ENCODE measurements at regions not wholly inside any gene's neighbourhood (a gene's known extent, or its start where the extent isn't known, plus 50 kb on each side); places are given as distances from the start of the nearest gene placed in this dataset.

GRCh38 chr2:180559771-180560170, 420.6 kb upstream of the UBE2E3 start:
- H3K9ac ChIP-seq (ENCODE audit: low read length) = no peak overlapping the region
- H3K4me2 ChIP-seq (ENCODE audit: low read depth, low read length) = no peak overlapping the region
- DNase-seq = no peak
- H3F3A ChIP-seq (ENCODE audit: insufficient read depth, low read length) = no peaks in the 10 kb centered on the region
- no peaks in the 10 kb centered on the region for H3K79me2 ChIP-seq (ENCODE audit: low read length)
- no peak overlapping the region for H3K4me3 ChIP-seq (ENCODE audit: low read length)
- H3K9me2 ChIP-seq (replicated peaks; ENCODE audit: insufficient read depth, low read length) = no peaks in the 10 kb centered on the region
- no peak overlapping the region for H3K27ac ChIP-seq (ENCODE audit: low read length)
- no peak overlapping the region for H2AFZ ChIP-seq (ENCODE audit: low read length)
- no peaks in the 10 kb centered on the region for H3K4me1 ChIP-seq (ENCODE audit: low read length)
- no peaks in the 10 kb centered on the region for H3K36me3 ChIP-seq (replicated peaks; ENCODE audit: insufficient read depth, low read length)
- no peaks in the 10 kb centered on the region for H4K20me1 ChIP-seq (ENCODE audit: insufficient read depth, low read length)
- no peak for TF ChIP-seq EZH2phosphoT487 (IDR thresholded peaks at IDR 0.05; ENCODE audit: low read length)
- no peak for TF ChIP-seq EZH2 (optimal IDR thresholded peaks at IDR 0.05; ENCODE audit: low read depth, low read length)
- TF ChIP-seq CTCF (IDR thresholded peaks at IDR 0.05; ENCODE audit: low read length) = no peak
- H3K27me3 ChIP-seq (replicated peaks; ENCODE audit: insufficient read depth, low read length) = no peaks in the 10 kb centered on the region
- H3K9me3 ChIP-seq (replicated peaks; ENCODE audit: insufficient read depth, low read length) = no peaks in the 10 kb centered on the region

GRCh38 chr2:180559038-180559437, 421.4 kb upstream of the UBE2E3 start:
- TF ChIP-seq EZH2phosphoT487 (IDR thresholded peaks at IDR 0.05; ENCODE audit: low read length) = no peak
- TF ChIP-seq EZH2 (optimal IDR thresholded peaks at IDR 0.05; ENCODE audit: low read depth, low read length) = no peak
- TF ChIP-seq CTCF (IDR thresholded peaks at IDR 0.05; ENCODE audit: low read length) = no peak
- no peaks in the 10 kb centered on the region for H4K20me1 ChIP-seq (ENCODE audit: insufficient read depth, low read length)

GRCh38 chr2:180555391-180555965, 424.9 kb upstream of the UBE2E3 start:
- H2AFZ ChIP-seq (ENCODE audit: low read length) = no peak overlapping the region
- H4K20me1 ChIP-seq (ENCODE audit: insufficient read depth, low read length) = no peaks in the 10 kb centered on the region
- H3K4me2 ChIP-seq (ENCODE audit: low read depth, low read length) = no peak overlapping the region
- H3K4me1 ChIP-seq (ENCODE audit: low read length) = no peaks in the 10 kb centered on the region
- no peak for DNase-seq
- no peaks in the 10 kb centered on the region for H3F3A ChIP-seq (ENCODE audit: insufficient read depth, low read length)
- H3K79me2 ChIP-seq (ENCODE audit: low read length) = no peaks in the 10 kb centered on the region
- no peak for TF ChIP-seq EZH2 (optimal IDR thresholded peaks at IDR 0.05; ENCODE audit: low read depth, low read length)
- TF ChIP-seq CTCF (IDR thresholded peaks at IDR 0.05; ENCODE audit: low read length) = no peak
- TF ChIP-seq EZH2phosphoT487 (IDR thresholded peaks at IDR 0.05; ENCODE audit: low read length) = no peak
- no peaks in the 10 kb centered on the region for H3K36me3 ChIP-seq (replicated peaks; ENCODE audit: insufficient read depth, low read length)
- H3K9me2 ChIP-seq (replicated peaks; ENCODE audit: insufficient read depth, low read length) = no peaks in the 10 kb centered on the region
- H3K4me3 ChIP-seq (ENCODE audit: low read length) = no peak overlapping the region
- no peaks in the 10 kb centered on the region for H3K9me3 ChIP-seq (replicated peaks; ENCODE audit: insufficient read depth, low read length)
- H3K9ac ChIP-seq (ENCODE audit: low read length) = no peak overlapping the region
- H3K27ac ChIP-seq (ENCODE audit: low read length) = no peak overlapping the region
- no peaks in the 10 kb centered on the region for H3K27me3 ChIP-seq (replicated peaks; ENCODE audit: insufficient read depth, low read length)

More at GRCh38 chr2:180559038-180559437, 421.4 kb upstream of the UBE2E3 start:
- no peaks in the 10 kb centered on the region for H3F3A ChIP-seq (ENCODE audit: insufficient read depth, low read length)
- no peaks in the 10 kb centered on the region for H3K9me2 ChIP-seq (replicated peaks; ENCODE audit: insufficient read depth, low read length)
- no peak overlapping the region for H3K27ac ChIP-seq (ENCODE audit: low read length)
- H3K4me3 ChIP-seq (ENCODE audit: low read length) = no peak overlapping the region
- H3K79me2 ChIP-seq (ENCODE audit: low read length) = no peaks in the 10 kb centered on the region
- H3K9ac ChIP-seq (ENCODE audit: low read length) = no peak overlapping the region
- H3K36me3 ChIP-seq (replicated peaks; ENCODE audit: insufficient read depth, low read length) = no peaks in the 10 kb centered on the region
- H3K9me3 ChIP-seq (replicated peaks; ENCODE audit: insufficient read depth, low read length) = no peaks in the 10 kb centered on the region
- no peak overlapping the region for H2AFZ ChIP-seq (ENCODE audit: low read length)
- no peaks in the 10 kb centered on the region for H3K4me1 ChIP-seq (ENCODE audit: low read length)
- H3K27me3 ChIP-seq (replicated peaks; ENCODE audit: insufficient read depth, low read length) = no peaks in the 10 kb centered on the region
- H3K4me2 ChIP-seq (ENCODE audit: low read depth, low read length) = no peak overlapping the region
- DNase-seq = no peak
